MM.1S (cell line): ENCODE measurements at regions not wholly inside any gene's neighbourhood (a gene's known extent, or its start where the extent isn't known, plus 50 kb on each side); places are given as distances from the start of the nearest gene placed in this dataset.

Experiments used
- DNase-seq: peaks from one replicate; pipeline ENCODE4 v3.0.0-alpha.2; 2015
- H2AFZ ChIP-seq: fragments of 300-600 bp; sonication (generic); 2 replicates; pipeline ENCODE4 v1.6.0; 2016; ENCODE audit warnings: antibody characterized with exemption, low read length
- H3F3A ChIP-seq: fragments of 300-600 bp; sonication (generic); 2 replicates; pipeline ENCODE4 v1.6.1; 2016; ENCODE audit warnings: mild to moderate bottlenecking, antibody characterized with exemption, low read length, moderate library complexity, mixed read lengths; ENCODE audit not compliant: insufficient read depth
- H3K27ac ChIP-seq: fragments of 300-600 bp; sonication (generic); 2 replicates; pipeline ENCODE4 v1.5.1; 2016; ENCODE audit warnings: mild to moderate bottlenecking, low read length
- H3K27me3 ChIP-seq: fragments of 300-600 bp; sonication (generic); replicated peaks from 2 replicates; pipeline ENCODE4 v1.6.0; 2016; ENCODE audit warnings: low read length; ENCODE audit not compliant: insufficient read depth
- H3K36me3 ChIP-seq: fragments of 300-600 bp; sonication (generic); replicated peaks from 2 replicates; pipeline ENCODE4 v1.6.1; 2016; ENCODE audit warnings: mild to moderate bottlenecking, low read length, mixed read lengths; ENCODE audit not compliant: insufficient read depth
- H3K4me1 ChIP-seq: fragments of 300-600 bp; sonication (generic); 2 replicates; pipeline ENCODE4 v1.6.1; 2016; ENCODE audit warnings: low read length, mixed read lengths
- H3K4me2 ChIP-seq: fragments of 300-600 bp; sonication (generic); 2 replicates; pipeline ENCODE4 v1.6.0; 2016; ENCODE audit warnings: low read depth, low read length
- H3K4me3 ChIP-seq: fragments of 300-600 bp; sonication (generic); 2 replicates; pipeline ENCODE4 v1.5.1; 2016; ENCODE audit warnings: low read length, mixed read lengths
- H3K79me2 ChIP-seq: fragments of 300-600 bp; sonication (generic); 2 replicates; pipeline ENCODE4 v1.6.1; 2016; ENCODE audit warnings: mixed run types, low read length, mixed read lengths
- H3K9ac ChIP-seq: fragments of 300-600 bp; sonication (generic); 2 replicates; pipeline ENCODE4 v1.6.1; 2016; ENCODE audit warnings: low read length, mixed read lengths
- H3K9me2 ChIP-seq: fragments of 300-600 bp; sonication (generic); replicated peaks from 2 replicates; pipeline ENCODE4 v1.6.1; 2016; ENCODE audit warnings: mild to moderate bottlenecking, low read length, mixed read lengths; ENCODE audit not compliant: insufficient read depth
- H3K9me3 ChIP-seq: fragments of 300-600 bp; sonication (generic); replicated peaks from 2 replicates; pipeline ENCODE4 v1.6.1; 2016; ENCODE audit warnings: mild to moderate bottlenecking, low read length, mixed read lengths; ENCODE audit not compliant: insufficient read depth
- H4K20me1 ChIP-seq: fragments of 300-600 bp; sonication (generic); 2 replicates; pipeline ENCODE4 v1.6.1; 2016; ENCODE audit warnings: mild to moderate bottlenecking, low read length, moderate library complexity, mixed read lengths; ENCODE audit not compliant: insufficient read depth
- EZH2 ChIP-seq: fragments of 300-600 bp; sonication (generic); optimal IDR thresholded peaks from 2 replicates; pipeline ENCODE3; 2017; ENCODE audit warnings: low read depth, mild to moderate bottlenecking, antibody characterized with exemption, low read length, mixed read lengths
- EZH2phosphoT487 ChIP-seq: fragments of 300-600 bp; sonication (generic); IDR thresholded peaks from 2 replicates; pipeline ENCODE4 v1.6.1; 2018; ENCODE audit warnings: antibody characterized with exemption, low read length
- TF ChIP-seq, protein P1 (sequence below): fragments of 300-600 bp; sonication (generic); IDR thresholded peaks from 2 replicates; pipeline ENCODE4 v1.5.1; 2016; ENCODE audit warnings: antibody characterized with exemption, low read length, mixed read lengths

DNA sequence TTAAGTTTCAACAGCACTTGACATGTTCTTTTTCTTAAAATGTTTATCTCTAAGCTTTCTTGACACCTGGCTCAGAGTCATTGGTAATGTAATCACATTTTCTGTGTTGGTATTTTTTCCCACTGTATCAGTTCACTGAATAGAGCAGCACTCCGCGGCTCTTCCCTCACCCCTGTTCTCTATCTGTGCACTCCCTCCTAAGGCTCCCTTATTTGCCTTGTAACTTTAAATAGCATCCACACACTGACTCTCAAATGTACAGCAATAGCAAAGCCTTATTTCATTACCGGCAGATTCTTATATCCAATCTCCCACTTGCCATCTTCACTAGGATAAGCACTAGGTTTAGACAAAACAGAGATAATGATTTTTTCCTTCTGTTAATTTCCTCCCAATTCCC lies 935.5 kb upstream of the SLC10A2 start:
- Histone ChIP-seq H3K27me3 (no peaks in the 10 kb centered on the region), H3K79me2 (no peaks in the 10 kb centered on the region), H3K27ac (no peak overlapping the region), H3K9ac (no peak overlapping the region), H3K9me2 (no peaks in the 10 kb centered on the region), H3F3A (no peaks in the 10 kb centered on the region), H3K4me1 (no peaks in the 10 kb centered on the region), H3K9me3 (no peaks in the 10 kb centered on the region), H4K20me1 (no peaks in the 10 kb centered on the region), H3K36me3 (no peaks in the 10 kb centered on the region), H3K4me2 (no peak overlapping the region), H2AFZ (no peak overlapping the region), H3K4me3 (no peak overlapping the region)
- no peak for DNase-seq
- TF ChIP-seq, protein P1, sequence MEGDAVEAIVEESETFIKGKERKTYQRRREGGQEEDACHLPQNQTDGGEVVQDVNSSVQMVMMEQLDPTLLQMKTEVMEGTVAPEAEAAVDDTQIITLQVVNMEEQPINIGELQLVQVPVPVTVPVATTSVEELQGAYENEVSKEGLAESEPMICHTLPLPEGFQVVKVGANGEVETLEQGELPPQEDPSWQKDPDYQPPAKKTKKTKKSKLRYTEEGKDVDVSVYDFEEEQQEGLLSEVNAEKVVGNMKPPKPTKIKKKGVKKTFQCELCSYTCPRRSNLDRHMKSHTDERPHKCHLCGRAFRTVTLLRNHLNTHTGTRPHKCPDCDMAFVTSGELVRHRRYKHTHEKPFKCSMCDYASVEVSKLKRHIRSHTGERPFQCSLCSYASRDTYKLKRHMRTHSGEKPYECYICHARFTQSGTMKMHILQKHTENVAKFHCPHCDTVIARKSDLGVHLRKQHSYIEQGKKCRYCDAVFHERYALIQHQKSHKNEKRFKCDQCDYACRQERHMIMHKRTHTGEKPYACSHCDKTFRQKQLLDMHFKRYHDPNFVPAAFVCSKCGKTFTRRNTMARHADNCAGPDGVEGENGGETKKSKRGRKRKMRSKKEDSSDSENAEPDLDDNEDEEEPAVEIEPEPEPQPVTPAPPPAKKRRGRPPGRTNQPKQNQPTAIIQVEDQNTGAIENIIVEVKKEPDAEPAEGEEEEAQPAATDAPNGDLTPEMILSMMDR: no peak
- TF ChIP-seq EZH2phosphoT487 (no peak), EZH2 (no peak)

DNA sequence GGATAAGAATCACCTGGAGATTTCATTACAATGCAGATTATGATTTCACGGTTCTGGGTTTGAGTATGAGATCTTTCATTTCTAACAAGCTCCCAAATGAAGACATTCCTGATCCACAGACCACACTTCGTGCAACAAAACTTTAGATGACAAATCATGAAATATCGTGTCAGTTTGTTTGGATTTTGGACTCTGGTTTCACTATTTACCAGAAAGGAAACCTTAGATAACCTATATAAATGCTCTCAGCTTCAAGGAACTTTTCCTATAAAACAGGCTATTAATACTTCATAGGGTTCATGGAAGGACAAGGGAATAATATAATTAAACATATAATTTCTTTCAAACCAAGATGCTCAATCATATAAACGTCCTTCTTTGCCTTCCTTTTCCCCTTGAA lies 930.5 kb upstream of the SLC10A2 start:
- DNase-seq: no peak
- H3K9me2 ChIP-seq: no peaks in the 10 kb centered on the region
- H3F3A ChIP-seq: no peaks in the 10 kb centered on the region
- no peak overlapping the region for H3K4me3 ChIP-seq
- H3K9ac ChIP-seq: no peak overlapping the region
- H3K27me3 ChIP-seq: no peaks in the 10 kb centered on the region
- H2AFZ ChIP-seq: no peak overlapping the region
- no peaks in the 10 kb centered on the region for H3K4me1 ChIP-seq
- no peaks in the 10 kb centered on the region for H3K36me3 ChIP-seq
- no peaks in the 10 kb centered on the region for H4K20me1 ChIP-seq
- no peak for TF ChIP-seq EZH2phosphoT487
- TF ChIP-seq EZH2: no peak
- TF ChIP-seq, protein P1: no peak
- no peak overlapping the region for H3K27ac ChIP-seq
- H3K9me3 ChIP-seq: no peaks in the 10 kb centered on the region
- no peaks in the 10 kb centered on the region for H3K79me2 ChIP-seq
- no peak overlapping the region for H3K4me2 ChIP-seq

DNA sequence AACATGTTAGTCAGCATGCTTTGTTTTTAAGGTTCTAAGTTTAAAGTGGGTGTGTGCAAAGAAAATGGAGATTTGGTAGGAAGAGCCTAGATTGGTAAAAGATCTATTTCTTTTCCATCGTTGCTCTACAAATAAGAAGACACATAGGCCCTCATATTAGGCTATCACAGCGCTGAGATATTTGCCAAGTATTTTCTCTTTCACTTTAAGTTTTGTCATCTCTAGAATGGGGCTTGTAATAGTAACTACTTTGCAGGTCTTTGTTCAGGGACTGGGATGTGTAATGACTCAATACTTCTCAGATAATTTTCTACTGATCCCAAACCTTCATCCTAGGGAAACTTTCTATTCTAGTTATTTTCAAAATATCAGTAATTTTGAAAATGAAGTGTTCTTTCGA lies 917.7 kb upstream of the SLC10A2 start:
- Histone ChIP-seq H3K27me3 (no peaks in the 10 kb centered on the region), H3K27ac (no peak overlapping the region), H3K4me3 (no peak overlapping the region), H4K20me1 (no peaks in the 10 kb centered on the region), H3K9me2 (no peaks in the 10 kb centered on the region), H2AFZ (no peak overlapping the region), H3K4me1 (no peaks in the 10 kb centered on the region), H3F3A (no peaks in the 10 kb centered on the region), H3K4me2 (no peak overlapping the region), H3K9ac (no peak overlapping the region), H3K36me3 (no peaks in the 10 kb centered on the region), H3K9me3 (no peaks in the 10 kb centered on the region), H3K79me2 (no peaks in the 10 kb centered on the region)
- no peak for DNase-seq
- TF ChIP-seq EZH2: no peak
- TF ChIP-seq EZH2phosphoT487: no peak

DNA sequence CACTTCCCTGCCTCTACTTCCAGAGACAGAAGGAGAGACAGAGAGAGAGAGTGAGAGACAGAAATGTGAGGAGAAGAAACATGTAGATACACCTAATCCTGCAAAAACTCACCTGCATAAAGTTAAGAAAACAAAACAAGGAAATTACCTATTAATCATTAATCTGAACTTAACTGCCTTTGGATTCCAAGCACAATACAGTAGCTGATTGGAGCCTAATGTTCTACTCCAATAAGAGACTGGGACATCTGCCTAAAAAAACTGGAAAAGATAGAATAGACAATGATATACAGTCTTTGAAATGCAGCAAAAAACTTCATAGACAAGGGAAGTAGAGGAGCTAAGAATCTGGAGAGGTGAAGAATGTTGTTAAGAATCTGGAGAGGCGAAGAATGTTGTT lies 910.2 kb upstream of the SLC10A2 start:
- Histone ChIP-seq H4K20me1 (no peaks in the 10 kb centered on the region), H3K4me2 (no peak overlapping the region), H3K27me3 (no peaks in the 10 kb centered on the region), H3K9ac (no peak overlapping the region), H2AFZ (no peak overlapping the region), H3K4me1 (no peaks in the 10 kb centered on the region), H3K9me3 (no peaks in the 10 kb centered on the region; the same call in 1 of the 2 replicates), H3K27ac (no peak overlapping the region), H3K4me3 (no peak overlapping the region), H3F3A (no peaks in the 10 kb centered on the region), H3K9me2 (no peaks in the 10 kb centered on the region), H3K79me2 (no peaks in the 10 kb centered on the region), H3K36me3 (no peaks in the 10 kb centered on the region)
- no peak for DNase-seq
- TF ChIP-seq EZH2 (no peak), EZH2phosphoT487 (no peak)
- TF ChIP-seq, protein P1: no peak
